Adrenal gland (tissue), 9 donors: ENCODE measurements at regions not wholly inside any gene's neighbourhood (a gene's known extent, or its start where the extent isn't known, plus 50 kb on each side); places are given as distances from the start of the nearest gene placed in this dataset.

Experiments
- DNase-seq, 7 donors: peaks; one replicate each; pipeline ENCODE4 v3.0.0-alpha.2; 2019 to 2020
- H3K27ac ChIP-seq, 5 donors: fragments of 200-600 bp; sonication (generic) in 4 of 5; 1 replicate in 3 of 5; 2 replicates in 2 of 5; pipeline versions ENCODE4 v1.5.1 to v1.8.0; 2016 to 2020; ENCODE audit warnings: mild to moderate bottlenecking in 1 of 5
- H3K27me3 ChIP-seq: fragments of 200-600 bp; 2 replicates; pipeline ENCODE4 v1.8.0; 2021
- H3K36me3 ChIP-seq, 2 donors: fragments of 200-600 bp; replicated peaks in 1 of 2; 1 replicate in 1 of 2; 2 replicates in 1 of 2; pipeline versions ENCODE4 v1.5.1 to v1.8.0; 2018 to 2022
- H3K4me1 ChIP-seq, 2 donors: fragments of 200-600 bp; replicated peaks in 1 of 2; 1 replicate in 1 of 2; 2 replicates in 1 of 2; pipeline versions ENCODE4 v1.5.1 to v1.8.0; 2018 to 2021
- H3K4me3 ChIP-seq, 4 donors: fragments of 200-600 bp; sonication (generic) in 3 of 4; one replicate each; pipeline ENCODE4 v1.5.1; 2016 to 2018
- H3K9me3 ChIP-seq, 3 donors: fragments of 200-600 bp; sonication (generic) in 1 of 3; replicated peaks in 1 of 3; 1 replicate in 2 of 3; 2 replicates in 1 of 3; pipeline versions ENCODE4 v1.5.1 to v1.8.0; 2016 to 2021
- CTCF ChIP-seq, 6 experiments: fragments of 450-650 bp in 4 of 6; fragments of 200-600 bp in 2 of 6; sonication (generic) in 1 of 6; IDR thresholded peaks; 1 replicate in 5 of 6; 2 replicates in 1 of 6; pipeline versions ENCODE4 v1.5.1 to v1.8.0; 2016 to 2021; ENCODE audit warnings: antibody characterized with exemption in 6 of 6, mild to moderate bottlenecking in 2 of 6, moderate library complexity in 1 of 6
- POLR2A ChIP-seq, 2 donors: fragments of 450-650 bp; IDR thresholded peaks; one replicate each; pipeline ENCODE4 v1.6.1; 2017; ENCODE audit warnings: antibody characterized with exemption in 2 of 2, mild to moderate bottlenecking in 2 of 2, moderate library complexity in 1 of 2
- WGBS, 4 donors: extraction: QIAGEN DNeasy Blood & Tissue Kit in 2 of 4; methylation state at CpG; one replicate each; pipeline versions ENCODE4 v1.1.5 to v1.1.7; 2013 to 2017; 5-methylcytosine and 5-hydroxymethylcytosine counted together
- intact Hi-C, 2 donors: fragments of 100-400 bp; cut with DNase I; formaldehyde crosslinking; loops; one replicate each; pipeline versions ENCODE4 v1.14.1 to v1.15.0; 2022 to 2023
- donor health status: healthy with polysubstance abuse.
- donor health status: Bipolar disorder and iron deficiency.
- donor health status: DM: yes; HTN: yes; CAD: no.
- donor health status: DM: no; HTN: no; CAD: no.
- donor health status: DM: no; HTN: no; CAD: no.

DNA sequence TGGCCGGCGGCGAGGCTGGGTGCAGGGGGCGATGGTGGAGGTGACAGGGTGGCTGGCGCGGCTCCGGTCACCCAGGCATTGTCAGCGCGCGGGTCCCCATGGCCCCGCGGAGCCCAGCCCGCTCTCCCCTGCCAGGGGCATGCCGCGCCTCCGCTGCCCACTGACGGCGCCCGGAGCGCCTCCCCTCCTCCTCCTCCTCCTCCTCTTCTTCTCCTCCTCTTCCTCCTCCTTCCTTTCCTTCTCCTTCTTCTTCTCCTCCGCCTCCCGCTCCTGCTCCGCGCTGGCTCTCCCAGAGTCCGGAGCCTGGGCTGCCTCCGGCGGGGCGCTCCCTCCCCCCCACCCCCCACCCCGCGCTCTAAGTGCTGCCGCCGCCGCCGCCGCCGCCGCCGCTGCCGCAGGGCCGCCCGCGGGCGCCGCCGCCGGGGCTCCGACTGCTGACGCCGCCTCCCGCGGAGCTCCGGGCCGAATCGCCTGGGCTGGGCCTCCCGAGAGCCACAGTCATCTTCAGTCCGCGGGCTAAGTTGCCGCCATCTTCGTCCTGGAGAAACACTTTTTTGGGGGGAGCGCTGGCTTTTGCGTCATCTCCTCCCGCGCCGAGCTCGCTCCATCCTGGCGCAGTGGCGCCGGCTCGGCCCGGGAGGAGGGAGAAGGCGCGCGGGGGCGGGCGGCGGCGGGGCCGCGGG is 348.3 kb downstream of the LIG4 start:
- H3K27ac ChIP-seq = peak overlapping the region in 1 of 5 donors; percentile 54
- H3K27me3 ChIP-seq = peaks cover 27% of the 10 kb centered on the region
- 1 to 2% (median 1%) methylated on average over 33 to 79 of the region's 79 CpGs for WGBS, 4 donors
- no peaks in the 10 kb centered on the region for H3K9me3 ChIP-seq
- peak overlapping the region in 1 of 4 donors; percentile 39 for H3K4me3 ChIP-seq
- intact Hi-C loops = no loop called here
- peaks cover 0 to 3% of the 10 kb centered on the region in 2 donors for H3K4me1 ChIP-seq
- TF ChIP-seq POLR2A (IDR thresholded peaks at IDR 0.05) (no peak), CTCF (IDR thresholded peaks at IDR 0.05) (no peak)
- DNase-seq = no peak
- no peaks in the 10 kb centered on the region for H3K36me3 ChIP-seq

DNA sequence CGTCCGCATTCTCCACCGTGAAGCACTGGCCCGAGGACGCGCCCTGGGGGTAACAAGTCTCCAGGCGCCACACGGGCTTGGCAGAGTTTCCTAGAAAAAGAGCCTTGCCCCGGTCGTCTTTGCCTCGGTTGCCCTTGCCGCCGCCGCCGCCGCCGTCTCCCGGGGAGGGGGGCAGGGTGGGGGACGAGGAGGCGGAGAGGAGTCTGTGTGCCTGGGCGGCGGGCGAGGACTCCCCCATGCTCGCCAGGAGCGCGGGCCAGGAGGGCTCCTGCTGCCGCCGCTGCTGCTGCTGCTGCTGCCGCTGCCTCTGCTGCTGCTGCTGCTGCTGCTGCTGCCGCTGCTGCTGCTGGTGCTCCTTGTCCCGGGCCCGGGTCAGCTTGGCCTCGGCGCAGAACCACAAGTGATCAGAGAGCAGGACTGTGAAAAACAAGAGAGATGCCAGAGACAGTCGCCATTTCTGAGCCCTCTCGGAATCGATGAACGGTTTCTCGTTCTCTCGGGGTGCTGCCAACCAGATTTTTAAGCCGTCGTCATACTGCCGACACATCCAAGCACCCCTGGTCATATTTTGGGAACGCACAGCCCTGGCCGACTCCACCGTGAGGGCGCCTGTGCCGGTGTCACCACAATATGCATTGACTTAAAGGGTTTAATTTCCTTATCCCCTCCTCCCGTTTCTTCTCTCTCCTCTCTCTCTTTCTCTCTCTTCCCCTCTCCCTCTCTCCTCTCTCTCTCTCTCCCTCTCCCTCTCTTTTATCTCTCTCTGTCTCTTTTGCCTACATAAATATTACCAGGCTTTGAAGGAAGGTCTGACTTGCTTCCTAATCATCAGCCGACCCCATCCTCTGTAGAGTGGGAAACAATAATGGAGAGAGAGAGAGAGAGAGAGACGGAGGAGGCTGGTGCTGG is 349.1 kb downstream of the LIG4 start:
- Histone ChIP-seq H3K9me3 (no peaks in the 10 kb centered on the region), H3K27me3 (peaks cover 27% of the 10 kb centered on the region), H3K27ac (peak overlapping the region in 1 of 5 donors; percentile 54), H3K4me3 (peak overlapping the region in 1 of 4 donors; percentile 28), H3K4me1 (peaks cover 0 to 3% of the 10 kb centered on the region in 2 donors), H3K36me3 (no peaks in the 10 kb centered on the region)
- no peak for TF ChIP-seq CTCF (IDR thresholded peaks at IDR 0.05)
- no peak for TF ChIP-seq POLR2A (IDR thresholded peaks at IDR 0.05)
- intact Hi-C loops = no loop called here
- DNase-seq = peak in 2 of 7 donors; percentile 25 to 63
- WGBS, 4 donors = 0 to 4% (median 1%) methylated on average over 17 to 51 of the region's 51 CpGs

DNA sequence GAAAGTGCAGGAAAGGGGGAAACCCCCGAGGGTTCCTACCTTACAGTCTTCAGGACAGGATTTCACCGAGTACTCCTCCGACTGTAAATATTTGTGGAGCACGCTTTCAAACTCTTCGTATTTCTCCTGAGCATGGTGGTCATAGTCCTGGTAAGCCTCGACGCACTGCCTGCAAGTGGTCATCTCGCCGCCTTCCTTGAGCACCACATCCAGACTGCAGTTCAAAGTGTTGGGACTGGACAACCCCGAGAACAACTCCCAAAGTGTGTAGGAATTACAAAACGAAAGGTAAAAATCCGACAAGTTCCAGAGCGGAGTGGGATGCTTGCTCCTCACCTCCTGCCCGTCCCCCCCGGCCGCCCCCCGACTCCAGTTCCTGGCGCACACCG is 349.7 kb downstream of the LIG4 start:
- Histone ChIP-seq H3K36me3 (no peaks in the 10 kb centered on the region), H3K9me3 (no peaks in the 10 kb centered on the region), H3K27me3 (peaks cover 24% of the 10 kb centered on the region), H3K27ac (no peak overlapping the region), H3K4me3 (peak overlapping the region in 1 of 4 donors; percentile 28), H3K4me1 (peaks cover 0 to 3% of the 10 kb centered on the region in 2 donors)
- TF ChIP-seq CTCF (IDR thresholded peaks at IDR 0.05) = no peak
- TF ChIP-seq POLR2A (IDR thresholded peaks at IDR 0.05) = no peak
- intact Hi-C loops = no loop called here
- DNase-seq = no peak
- WGBS, 4 donors = 4 to 7% (median 6%) methylated on average over 10 to 19 of the region's 19 CpGs

DNA sequence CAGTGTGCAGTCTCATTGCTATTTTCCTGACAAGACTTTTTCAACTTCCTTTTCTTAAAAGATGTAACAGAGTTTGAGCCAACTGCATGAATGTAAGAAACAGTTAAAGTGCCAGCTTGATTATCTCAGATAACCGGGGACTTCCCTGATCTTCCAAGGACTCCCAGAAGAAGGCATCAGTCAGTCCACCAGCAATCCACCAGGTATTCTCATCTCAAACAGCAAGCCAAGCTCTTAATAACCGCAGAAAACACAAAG is 350.1 kb downstream of the LIG4 start:
- peaks cover 0 to 3% of the 10 kb centered on the region in 2 donors for H3K4me1 ChIP-seq
- DNase-seq = no peak
- TF ChIP-seq POLR2A (IDR thresholded peaks at IDR 0.05) (no peak), CTCF (IDR thresholded peaks at IDR 0.05) (no peak)
- H3K36me3 ChIP-seq = no peaks in the 10 kb centered on the region
- WGBS, 4 donors = 9 to 26% (median 23%) methylated on average over 2 of the region's 2 CpGs
- intact Hi-C loops = no loop called here
- no peak overlapping the region for H3K27ac ChIP-seq
- no peak overlapping the region for H3K4me3 ChIP-seq
- no peaks in the 10 kb centered on the region for H3K9me3 ChIP-seq
- H3K27me3 ChIP-seq = peaks cover 24% of the 10 kb centered on the region
